ELF-1 (cell line): ENCODE measurements at regions not wholly inside any gene's neighbourhood (a gene's known extent, or its start where the extent isn't known, plus 50 kb on each side); places are given as distances from the start of the nearest gene placed in this dataset.
"Not testable (repeated sequence)": the region's sequence is repeated elsewhere in the genome, so short reads cannot be mapped to it uniquely, and the experiment has no call there.

Experiments used
- DNase-seq: peaks from one replicate; pipeline ENCODE4 v3.0.0-alpha.2; 2016; ENCODE audit warnings: low read depth, low spot score

GRCh38 chr6:81625216-81625615, 127.3 kb downstream of the TENT5A start:
- no peak for DNase-seq

DNA sequence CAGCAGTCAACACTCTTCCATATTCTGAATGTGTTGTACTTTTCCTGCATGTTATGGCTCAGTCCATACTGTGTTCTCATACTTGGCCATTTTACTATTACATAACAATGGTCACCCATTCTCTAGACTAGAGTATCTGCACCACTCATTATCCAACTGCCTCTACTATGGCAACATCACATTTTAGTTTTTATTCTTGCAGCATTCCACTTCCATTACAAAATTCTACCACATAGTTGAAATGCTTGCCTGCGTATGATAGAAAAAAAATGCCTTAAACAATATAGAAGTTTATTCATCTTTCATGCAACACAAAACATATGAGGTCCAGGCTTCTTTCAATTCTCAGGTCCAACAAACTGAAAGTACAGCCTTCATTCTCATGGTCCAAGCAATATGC, 128.0 kb downstream of the TENT5A start:
- DNase-seq, result no peak

- DNase-seq, result no peak
Measured at GRCh38 chr6:81623106-81623759, 129.2 kb downstream of the TENT5A start.

GRCh38 chr6:81621816-81622395, 130.6 kb downstream of the TENT5A start:
- no peak for DNase-seq

GRCh38 chr6:81614292-81614691, 138.2 kb downstream of the TENT5A start:
- no peak for DNase-seq

- DNase-seq, result no peak
Measured at GRCh38 chr6:81613606-81614005, 138.9 kb downstream of the TENT5A start.

- no peak for DNase-seq
Measured at GRCh38 chr6:81612136-81612535, 140.3 kb downstream of the TENT5A start.

- DNase-seq, result no peak
Measured at GRCh38 chr6:81609736-81610135, 142.7 kb downstream of the TENT5A start.

- no peak for DNase-seq
Measured at GRCh38 chr6:81608776-81609175, 143.7 kb downstream of the TENT5A start.

DNA sequence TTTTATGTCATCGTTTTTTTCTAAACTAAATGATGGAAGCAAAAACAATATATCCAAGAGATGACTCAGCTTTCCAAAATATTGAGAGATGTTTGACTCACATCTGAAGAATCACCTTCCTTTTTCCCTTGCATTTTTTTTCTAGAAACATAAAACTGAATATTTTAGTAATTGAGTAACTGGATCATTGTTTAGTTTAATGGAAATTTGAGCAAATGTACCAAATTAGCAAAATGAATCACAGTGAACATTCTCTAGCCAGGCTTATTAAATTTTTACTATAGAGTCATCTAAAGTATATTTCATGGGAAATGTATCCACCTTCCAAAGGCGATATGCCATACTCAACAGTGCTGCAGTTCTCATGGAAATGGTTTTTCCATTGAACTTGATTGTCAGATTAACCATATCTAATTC, 145.5 kb downstream of the TENT5A start:
- DNase-seq, result no peak

DNA sequence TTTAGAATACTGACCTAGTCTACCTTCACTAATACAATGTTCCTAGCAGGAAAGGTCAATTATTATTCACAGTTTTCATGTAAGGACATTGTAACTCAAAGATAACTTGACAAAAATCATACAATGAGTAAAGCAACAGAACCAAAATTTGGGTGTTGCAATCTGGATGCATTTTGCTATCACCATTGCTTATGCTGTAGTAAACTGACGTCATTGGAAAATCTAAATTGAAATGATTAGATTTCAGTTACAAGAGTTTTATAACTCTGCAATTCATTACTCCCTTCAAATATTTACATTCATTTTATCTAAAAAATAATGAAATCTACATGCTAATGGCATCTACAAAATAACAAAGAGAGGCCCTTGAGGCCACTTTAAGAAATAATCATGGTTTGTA, 147.0 kb downstream of the TENT5A start:
- DNase-seq, result no peak

DNA sequence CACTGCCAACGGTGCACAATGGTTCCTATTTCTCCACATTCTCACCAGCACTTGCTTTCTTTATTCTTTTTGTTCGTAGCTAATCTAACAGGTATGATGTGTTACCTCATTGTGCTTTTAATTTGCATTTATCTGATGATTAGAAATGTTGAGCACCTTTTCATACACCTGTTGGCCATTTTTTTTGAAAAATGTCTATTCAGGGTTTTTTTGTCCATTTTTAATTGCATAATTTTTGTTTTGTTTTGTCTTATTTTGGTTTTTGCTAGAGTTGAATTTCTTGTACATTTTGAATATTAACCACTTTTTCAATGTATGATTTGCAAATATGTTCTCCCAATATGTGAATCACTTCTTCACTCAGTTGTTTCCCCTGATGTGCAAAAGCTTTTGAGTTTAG, 150.6 kb downstream of the TENT5A start:
- DNase-seq, result no peak

DNA sequence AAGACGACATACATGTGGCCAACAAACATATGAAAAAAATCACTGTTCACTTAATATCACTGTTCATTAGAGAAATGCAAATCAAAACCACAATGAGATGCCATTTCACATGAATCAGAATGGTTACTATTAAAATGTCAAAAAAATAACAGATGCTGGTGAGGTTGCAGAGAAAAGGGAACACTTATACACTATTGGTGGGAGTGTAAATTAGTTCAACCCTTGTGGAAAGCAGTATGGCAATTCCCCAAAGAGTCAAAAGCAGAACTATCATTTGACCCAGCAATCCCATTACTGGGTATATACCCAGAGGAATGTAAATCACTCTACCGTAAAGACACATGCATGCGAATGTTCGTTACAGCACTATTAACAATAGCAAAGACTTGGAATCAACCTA, 152.0 kb downstream of the TENT5A start:
- not testable (repeated sequence) for DNase-seq

- DNase-seq, result no peak
Measured at GRCh38 chr6:81594501-81594900, 158.0 kb downstream of the TENT5A start.

GRCh38 chr6:81590314-81590691, 162.2 kb downstream of the TENT5A start:
- DNase-seq, result no peak

DNA sequence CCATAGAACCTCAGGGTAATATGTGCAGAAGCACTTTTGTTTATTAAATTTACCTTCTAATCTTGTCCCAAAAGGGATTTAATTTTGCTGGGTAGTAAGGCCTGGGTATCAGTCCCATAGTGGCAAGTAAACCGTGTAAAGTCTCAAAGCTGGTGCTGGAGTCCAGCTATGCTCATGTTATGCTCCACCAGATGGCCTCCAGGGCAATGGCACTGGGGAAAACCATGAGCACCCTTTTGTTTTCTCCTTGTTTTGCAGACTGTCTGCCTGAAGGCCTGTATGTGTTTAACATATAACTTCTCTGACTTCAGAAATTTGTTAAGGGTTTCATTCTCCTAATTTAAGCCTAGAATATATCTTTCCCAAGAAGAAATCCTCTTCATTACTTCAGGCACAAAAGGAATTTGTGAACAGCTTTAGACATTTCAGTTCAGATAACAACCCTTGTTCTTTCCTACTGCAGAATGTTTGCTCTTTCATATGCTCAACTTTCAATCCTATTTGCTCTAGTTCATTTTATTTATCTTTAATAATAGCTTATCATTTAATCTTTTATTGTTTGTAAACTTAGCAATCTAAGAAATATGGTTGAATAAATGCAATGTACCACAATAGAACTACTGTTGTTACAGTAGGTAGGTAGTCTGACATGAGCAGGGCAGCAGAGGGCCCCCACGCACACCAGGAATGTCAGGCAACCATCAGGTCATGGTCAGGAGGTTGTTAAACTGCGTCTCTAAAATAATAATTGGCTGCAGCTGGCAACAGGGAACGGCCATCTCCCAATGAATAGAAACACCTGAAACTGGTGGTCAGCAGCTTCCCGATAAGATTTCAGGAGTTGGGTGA, 162.8 kb downstream of the TENT5A start:
- DNase-seq, result no peak

- DNase-seq, result not testable (repeated sequence)
Measured at GRCh38 chr6:81585686-81586085, 166.8 kb downstream of the TENT5A start.

- DNase-seq, result not testable (repeated sequence)
Measured at GRCh38 chr6:81584156-81584555, 168.3 kb downstream of the TENT5A start.

DNA sequence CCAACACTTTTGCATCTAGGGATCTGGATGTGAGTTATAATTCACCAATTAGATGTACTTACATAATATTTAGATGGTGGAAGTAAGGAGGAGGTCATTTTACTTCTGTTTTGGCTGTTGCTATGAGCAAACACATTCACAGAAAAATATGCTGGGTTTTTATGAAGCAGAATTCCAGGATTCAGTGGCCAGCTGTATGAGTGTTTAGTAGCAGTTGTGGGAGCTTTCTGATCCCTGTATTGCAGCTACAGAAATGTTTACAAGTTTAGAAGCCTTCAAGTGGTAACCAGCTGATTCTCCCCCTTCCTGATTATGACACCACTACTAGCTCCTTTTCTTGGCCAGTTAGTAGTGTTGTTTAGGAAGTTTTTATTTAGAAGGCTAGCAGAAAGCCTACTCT, 177.0 kb downstream of the TENT5A start:
- no peak for DNase-seq

- DNase-seq, result no peak
Measured at GRCh38 chr6:81572020-81572419, 180.5 kb downstream of the TENT5A start.

DNA sequence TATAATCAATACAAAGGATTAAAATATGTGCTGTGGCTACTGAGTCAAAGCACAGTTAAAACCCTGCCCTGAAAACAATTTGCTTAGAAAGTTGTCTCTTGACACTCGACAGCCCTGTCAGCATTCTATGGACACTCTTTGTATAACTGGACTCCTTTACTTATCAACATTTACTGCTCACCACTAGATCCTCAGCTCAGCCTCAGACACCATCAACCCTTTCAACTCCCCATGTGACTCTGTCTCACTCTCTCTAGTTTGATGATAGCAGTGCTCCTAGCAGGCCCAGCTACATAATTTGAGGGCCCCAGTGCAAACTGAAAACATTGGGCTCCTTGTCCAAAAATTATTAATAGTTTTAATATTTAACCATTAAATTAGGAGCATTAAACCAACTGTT, 181.8 kb downstream of the TENT5A start:
- no peak for DNase-seq

DNA sequence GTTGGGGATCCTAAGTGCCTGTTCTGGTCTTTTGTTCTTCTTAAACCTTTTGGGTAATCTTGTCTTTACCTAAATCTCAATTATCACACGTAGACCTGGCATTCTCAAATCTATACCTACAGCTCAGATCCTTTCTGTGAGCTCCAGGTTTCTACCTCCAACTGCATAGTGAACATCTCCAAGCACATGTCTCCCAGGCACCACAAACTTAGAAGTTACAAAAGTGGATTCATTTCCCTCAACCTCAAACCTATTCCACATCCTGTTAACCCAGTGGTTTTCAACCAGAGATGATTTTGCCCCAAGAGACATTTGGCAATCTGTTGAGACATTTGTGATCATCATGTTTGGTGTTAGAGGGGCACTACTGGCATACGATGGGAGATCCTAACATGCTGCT, 183.5 kb downstream of the TENT5A start:
- DNase-seq, result no peak

DNA sequence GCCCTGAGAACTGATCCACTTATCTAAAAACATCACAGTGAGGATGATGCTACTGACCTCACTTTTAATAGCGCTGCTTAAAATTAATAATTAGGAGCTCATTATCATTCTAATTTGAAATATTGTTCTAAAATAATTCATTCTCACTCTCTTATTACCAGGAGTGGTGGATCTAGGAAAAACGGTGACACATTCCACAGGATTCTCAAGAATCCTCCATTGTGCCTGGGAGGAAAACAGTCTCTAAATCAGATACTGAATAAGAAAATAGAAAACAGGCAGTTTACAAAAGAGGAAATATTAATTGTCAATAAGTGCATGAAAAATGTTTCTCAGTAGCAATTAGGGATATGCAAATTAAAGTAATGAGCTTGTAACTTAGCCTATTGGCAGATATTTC, 187.4 kb downstream of the TENT5A start:
- DNase-seq, result no peak
